Left lobe of liver (tissue), 2 donors: ENCODE measurements at regions not wholly inside any gene's neighbourhood (a gene's known extent, or its start where the extent isn't known, plus 50 kb on each side); places are given as distances from the start of the nearest gene placed in this dataset.
"Not testable (repeated sequence)": the region's sequence is repeated elsewhere in the genome, so short reads cannot be mapped to it uniquely, and the experiment has no call there.

Experiments used
- ATAC-seq: fragments of 200-7000 bp; cut with Tn5 transposase; one replicate; pipeline ENCODE4 v1.9.1; 2020; ENCODE audit warnings: mild to moderate bottlenecking, moderate library complexity
- DNase-seq: peaks from one replicate; pipeline ENCODE4 v3.0.0-alpha.2; 2020; ENCODE audit warnings: low spot score
- donor health status: DM: no; HTN: no; CAD: no; lungs with moderate emphysema.
- donor health status: DM: no; HTN: yes; CAD: no.

DNA sequence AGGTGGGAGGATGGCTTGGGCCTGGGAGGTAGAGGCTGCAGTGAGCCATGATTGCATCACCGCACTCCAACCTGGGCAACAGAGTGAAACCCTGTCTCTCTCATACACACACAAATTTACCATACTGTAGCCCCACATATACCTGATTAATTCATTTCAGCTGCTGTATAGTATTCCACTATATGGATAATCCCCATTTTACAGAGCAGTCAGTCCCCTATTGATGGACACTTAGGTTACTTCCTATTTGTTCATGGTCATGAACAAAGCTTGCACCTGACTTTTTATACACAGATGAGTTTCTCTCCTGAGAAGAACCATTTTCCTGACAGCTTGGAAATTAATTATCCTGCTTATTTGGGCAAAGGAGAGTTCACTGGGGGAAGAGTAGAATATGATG, 59.2 kb downstream of the EMX2 start:
- ATAC-seq (no peak), DNase-seq (no peak)

DNA sequence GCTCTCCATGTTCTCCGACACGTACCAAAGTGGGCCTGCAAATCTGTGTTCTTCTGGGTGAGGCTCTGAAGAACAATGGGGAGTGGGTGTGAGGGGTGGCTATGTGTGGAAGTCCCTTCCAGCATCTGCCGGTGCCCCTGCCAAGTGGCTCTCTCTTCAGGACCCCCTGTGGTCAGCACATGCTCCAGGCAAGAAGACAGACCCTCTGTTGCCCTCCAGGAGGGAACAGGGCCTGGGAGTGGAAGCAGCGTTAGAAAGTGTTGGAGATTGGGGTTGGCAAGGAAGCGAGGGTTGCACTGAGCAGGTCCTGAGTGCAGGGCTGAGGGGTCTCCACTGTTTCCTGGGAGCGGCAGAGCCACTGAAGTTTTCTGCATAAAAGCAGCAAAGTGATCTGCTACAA, 60.5 kb downstream of the EMX2 start:
- DNase-seq (no peak), ATAC-seq (no peak)

DNA sequence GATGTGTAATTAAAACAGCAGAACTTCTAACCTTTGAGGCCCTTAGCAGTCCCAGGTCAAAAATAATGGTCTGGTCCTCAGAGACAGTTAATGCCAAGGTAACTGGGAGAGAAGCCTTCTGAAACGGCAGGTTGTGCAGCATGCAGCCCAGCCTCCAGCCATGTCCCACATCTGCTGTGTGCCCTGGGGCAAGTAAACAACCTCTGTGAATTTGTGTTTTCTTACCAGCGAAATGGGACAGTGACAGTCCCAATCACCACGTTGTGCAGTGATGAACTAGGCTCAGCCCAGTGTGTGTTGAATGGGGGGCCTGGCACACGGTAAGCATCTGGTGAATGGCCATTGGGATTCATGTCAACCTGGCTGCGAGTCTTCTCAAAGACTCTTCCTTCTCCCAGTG, 61.2 kb downstream of the EMX2 start:
- no peak for ATAC-seq
- DNase-seq: no peak

DNA sequence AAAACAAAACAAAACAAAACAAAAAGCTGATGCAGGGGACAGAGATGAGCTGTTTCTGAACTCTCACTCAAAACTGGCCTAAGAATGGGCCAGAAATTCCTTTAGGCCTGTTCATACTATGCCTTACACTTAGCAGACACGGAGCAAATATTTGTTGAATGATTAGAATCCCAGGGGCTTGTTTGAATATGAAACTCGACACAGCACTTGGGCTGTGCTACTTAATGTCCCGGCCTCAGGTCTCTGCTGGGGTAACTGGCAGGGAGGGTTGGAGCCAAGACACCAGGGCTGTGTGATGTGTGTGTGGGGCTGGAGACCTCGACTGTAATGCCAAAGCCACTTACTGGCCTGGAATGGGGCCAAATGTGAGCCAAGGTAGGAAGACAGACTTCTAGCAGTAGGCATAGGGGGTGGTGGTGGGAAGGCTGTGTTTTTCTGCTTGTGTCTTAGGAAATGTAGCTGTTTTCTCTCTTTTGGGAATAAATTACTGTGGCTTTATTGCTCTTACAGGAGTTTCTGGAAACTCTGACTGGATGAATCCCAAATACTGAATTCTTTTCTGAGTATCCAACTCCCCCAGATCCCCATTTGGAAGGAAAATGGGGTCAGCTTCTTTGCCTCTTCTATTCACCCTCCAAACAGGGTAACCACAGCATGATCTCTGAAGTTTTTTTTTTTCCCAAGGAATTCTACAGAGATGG, 66.7 kb downstream of the EMX2 start:
- ATAC-seq (no peak), DNase-seq (no peak)

DNA sequence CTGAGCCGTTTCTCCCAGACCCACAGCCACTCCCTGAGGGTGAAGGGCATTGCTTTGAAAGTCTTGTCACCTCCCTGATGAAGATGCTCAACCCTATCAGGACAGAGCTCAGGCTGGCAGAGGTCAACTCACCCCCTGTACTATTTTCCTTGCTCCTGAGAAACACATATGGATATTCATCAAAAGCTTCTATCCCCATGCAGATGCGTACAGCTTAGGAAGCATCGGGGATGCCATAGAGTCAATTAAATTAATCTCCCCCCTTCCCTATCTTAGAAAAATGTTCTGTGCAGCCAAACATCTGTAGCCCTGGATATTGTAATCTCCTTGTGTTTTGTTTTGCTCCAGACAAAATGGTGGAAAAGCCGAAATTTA, 67.2 kb downstream of the EMX2 start:
- DNase-seq (no peak), ATAC-seq (no peak)

DNA sequence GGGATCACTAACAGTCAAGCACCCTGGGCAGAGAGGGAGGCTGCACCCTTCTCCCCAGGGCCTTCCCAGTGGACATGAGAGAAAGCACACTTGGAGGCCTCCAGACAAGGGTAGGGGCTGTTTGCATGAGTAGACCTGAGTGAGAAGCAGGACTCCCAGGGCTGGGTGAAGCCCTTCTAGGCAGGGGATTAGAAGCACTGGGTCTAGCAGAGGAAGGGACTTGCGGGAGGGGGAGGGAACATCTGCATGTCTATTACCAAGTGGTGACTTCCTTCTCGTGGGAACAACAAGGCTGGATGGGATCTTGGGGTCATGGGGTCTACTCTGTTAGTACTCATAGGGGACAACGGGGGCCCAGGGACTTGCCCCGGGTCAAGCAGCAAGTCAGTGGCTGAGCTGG, 67.8 kb downstream of the EMX2 start:
- DNase-seq (no peak), ATAC-seq (no peak)

DNA sequence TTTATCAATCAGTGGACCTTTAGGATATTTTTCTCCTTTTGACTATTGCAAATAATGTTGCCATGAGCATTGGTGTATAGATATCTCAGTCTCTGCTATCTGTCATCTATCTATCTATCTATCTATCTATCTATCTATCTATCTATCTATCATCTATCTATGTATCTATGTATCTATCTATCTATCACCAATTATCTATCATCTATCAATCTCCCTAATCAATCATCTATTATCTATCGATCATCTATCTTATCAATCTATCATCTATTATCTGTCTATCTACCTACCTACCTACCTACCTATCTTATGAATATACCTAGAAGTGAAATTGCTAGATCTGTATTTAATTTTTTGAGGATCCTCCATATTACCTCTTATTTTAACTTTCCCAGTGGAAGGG, 69.6 kb downstream of the EMX2 start:
- ATAC-seq (no peak), DNase-seq (no peak)

DNA sequence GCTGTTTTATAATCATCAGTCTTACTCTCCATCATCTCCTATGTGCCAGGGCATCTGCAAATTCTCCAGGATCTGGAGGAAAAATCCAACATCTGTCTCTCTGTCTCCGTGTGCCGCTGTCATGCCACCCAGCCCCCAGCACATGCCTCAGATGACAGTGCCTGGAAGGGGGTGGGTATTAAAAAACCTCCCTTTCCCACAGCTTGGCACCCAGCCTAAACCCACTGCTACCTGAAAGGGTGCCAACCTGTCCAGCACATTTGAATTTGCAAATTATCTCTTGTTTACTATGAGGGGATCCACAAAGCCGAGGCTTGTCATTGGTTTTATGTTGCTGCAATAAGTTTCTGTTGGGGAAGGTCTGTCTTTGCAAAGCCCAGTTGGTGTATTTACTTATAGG, 73.1 kb downstream of the EMX2 start:
- ATAC-seq (no peak), DNase-seq (no peak)

DNA sequence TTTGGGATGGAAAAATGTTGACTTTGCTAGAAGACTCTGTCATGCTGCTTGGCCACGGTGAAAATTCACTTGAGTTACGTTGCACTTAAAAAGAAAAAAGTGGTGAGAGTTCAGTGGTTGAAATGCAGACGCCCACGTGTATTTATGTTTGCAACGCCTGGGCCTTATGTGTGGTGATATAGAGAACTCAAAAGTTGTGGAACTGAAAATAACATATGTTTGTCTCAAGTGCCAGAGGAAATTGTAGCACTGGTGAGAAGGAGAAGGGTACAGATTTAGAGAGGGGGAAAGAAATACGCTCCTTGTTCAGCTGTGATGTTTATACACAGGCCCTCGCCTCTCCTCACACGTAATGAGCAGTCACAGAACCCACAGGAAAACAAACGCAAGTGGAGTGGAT, 73.6 kb downstream of the EMX2 start:
- no peak for DNase-seq

DNA sequence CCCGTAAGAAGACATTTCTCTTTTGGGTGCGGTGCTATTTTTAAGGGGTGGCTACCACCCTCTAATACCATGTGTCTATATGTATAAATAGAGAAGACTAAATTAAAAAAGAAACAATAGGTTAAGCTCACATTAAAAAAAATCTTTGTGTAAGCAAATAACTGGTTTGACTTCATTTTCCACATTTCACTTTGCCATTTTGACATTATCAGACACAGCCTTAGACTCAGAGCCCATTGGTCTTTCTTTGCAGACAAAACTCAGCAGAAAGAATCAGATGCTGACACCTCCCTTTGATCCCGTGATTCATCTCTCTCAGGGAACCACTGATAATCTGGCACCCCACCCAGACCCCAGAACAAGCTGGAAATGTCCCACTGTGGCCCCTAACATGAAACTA, 74.5 kb downstream of the EMX2 start:
- DNase-seq (no peak), ATAC-seq (no peak)

More for the DNA sequence above, 73.6 kb downstream of the EMX2 start:
- ATAC-seq: no peak

DNA sequence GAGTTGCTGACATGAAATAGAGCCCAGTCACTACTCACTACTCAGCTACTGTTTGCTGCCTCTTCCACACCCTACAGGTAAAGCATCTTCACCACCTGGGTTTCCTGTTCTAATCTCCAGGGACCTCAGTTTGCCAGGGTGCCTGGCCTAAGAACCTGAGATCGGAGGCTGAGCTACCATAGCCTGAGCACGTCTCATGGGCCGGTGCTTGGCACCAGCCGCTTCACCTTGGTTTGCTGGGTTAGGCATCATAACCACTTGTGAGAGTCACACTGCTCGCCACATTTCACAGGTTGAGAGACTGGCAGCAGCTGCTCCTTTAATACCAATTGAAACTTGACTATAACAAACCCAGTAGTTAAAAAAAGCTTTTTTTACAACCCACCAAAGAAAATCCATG, 75.1 kb downstream of the EMX2 start:
- no peak for ATAC-seq

DNA sequence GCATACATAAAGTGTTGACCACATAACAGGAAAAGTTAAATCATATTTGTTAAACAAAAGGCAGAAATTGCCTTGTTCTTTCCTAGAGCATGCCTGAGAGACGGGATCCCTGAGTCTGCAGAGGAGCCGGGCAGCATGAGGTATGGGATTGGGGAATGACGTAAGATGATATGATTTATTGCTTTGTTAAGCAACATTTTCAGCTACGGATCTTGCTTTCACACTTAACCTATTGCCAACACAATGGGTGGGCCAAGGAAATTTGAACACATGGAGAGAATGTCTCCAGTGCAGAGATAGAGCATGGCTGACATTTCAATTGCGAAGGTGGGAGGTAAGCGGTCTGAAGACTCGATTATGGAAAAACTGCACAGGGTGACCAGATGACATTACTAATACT, 76.7 kb downstream of the EMX2 start:
- DNase-seq (no peak), ATAC-seq (no peak)

More for the DNA sequence above, 75.1 kb downstream of the EMX2 start:
- DNase-seq: no peak

DNA sequence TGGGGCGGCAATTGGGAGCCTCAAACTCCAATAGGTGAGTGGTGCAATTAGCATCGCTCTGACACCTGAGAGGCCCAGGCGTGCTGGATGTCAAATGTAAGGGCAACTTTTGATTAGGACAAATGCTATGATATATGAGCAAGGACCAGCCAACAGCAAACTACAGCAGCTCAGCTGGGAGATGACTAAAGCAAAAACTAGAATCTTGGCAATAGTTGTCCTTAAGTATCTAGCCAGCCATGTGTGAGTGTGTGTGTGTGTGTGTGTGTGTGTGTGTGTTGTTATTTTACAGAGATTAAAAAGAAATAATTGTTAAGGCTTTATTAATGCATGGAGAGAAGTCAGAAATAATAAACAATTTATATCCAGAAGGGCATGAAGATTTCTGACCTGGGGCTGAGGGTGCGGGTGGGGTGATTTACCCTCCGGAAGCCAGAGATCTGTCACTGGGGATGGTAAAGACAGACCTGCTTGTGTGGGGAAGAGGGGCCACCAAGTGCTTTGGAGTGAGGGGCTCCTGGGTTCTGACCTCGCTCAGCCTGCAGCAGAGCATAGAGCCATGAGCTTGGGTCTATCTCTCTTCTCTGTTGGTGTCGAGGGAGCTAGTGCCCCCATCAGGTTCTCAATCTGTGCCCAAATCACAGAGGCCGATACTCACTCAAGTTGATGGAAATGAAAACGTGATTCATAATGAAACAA, 77.3 kb downstream of the EMX2 start:
- ATAC-seq (no peak), DNase-seq (no peak)

DNA sequence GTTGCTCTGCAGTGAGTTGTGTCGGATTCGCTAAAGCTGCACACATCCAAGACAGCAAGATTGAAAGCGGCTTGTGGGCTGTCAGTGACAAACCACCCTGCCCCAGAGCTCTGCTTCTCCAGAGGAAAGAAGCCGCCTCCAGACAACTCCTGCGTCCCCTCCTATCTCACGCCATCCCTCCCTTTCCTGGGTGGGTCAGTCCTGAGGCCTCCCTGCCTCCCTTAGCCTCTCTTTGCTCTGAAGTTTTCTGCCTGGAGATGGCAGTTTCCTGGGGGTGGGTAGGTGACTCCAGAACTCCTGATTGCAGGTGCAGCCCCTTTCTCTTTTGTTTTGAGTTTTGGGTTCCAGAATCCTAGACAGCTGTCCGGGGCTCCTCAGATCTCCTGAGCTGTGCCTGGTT, 78.7 kb downstream of the EMX2 start:
- DNase-seq: no peak
- no peak for ATAC-seq

DNA sequence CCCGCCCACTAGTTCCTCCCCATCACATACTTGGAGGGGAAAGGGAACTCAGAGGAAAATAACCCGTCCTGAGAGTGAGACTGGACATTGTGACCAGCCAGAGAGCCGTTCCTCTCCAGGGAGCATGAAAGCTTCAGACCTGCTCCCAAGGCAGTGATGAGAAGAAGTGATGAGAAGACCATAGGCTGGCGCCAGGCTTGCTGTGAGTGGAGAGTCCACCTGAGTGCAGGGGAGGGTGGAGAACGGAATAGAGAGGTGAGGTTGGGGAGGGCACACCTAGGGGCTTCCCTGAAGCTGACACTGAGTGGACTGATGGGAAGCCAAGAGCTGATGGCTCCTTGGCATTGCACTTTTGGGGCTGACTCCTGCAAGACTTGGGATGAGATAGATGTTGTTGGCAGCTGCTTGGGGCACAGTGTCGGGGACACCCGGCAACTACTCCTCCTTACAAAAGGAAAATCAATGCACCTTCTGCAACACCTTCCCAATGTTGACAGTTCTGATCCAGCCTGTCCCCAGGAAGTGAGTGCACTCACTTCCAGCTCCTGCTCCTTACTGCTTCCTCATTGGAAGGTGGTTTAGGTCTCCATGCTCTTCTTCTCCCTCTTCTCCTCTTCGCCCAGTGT, 79.4 kb downstream of the EMX2 start:
- no peak for DNase-seq
- ATAC-seq: no peak

DNA sequence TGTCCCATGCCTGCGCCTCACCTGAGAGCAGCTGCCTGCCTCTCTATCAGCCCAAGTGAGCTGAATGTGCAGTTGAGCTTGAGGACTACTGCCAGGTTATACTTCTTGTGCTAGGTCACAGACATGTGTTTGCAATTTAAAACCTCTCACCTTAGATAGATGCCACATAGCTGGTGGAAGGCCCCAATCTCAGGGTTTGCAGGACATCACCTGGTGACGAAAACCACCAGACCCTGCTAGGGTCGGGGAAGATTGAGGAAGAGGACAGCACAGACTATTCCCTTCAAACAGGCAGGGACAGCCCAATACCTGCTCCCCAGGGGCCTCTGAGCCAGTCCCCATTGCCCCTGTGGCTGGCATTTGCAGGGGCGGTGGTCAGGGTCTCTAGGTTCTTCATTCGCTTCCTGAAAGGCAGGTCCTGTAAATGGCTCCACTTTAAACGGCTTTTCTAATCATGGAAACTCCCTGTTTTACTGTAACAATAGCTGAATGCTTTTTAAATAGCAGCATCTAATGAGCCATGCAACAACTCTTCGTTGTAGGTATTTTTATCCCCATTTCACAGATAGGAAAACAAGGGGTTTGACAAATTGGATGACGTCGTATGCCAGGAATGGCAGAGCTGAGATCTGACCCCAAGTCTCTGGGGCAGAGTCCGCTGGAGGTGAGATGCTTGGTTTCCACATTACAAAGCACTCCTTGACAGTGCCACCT, 80.1 kb downstream of the EMX2 start:
- ATAC-seq: no peak
- no peak for DNase-seq

DNA sequence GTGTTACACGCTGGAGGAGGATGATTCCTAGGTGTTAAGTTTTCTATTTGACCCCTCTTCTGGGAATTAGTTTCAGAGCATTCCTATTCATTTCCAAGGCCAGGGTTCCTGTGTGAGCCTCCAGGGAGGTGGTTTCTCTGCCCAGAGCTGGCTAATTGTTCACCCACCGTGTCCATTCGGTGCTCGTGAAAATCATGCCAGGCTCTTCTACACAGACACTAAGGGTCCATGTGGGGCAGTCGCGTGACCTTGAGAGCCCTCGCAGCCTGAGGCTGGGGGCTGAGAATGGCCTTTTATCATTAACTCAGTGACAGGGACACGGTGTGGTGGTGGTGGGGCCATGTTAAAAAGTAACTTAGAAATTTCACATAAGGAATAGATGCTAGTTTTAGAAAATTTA, 83.7 kb downstream of the EMX2 start:
- no peak for DNase-seq

DNA sequence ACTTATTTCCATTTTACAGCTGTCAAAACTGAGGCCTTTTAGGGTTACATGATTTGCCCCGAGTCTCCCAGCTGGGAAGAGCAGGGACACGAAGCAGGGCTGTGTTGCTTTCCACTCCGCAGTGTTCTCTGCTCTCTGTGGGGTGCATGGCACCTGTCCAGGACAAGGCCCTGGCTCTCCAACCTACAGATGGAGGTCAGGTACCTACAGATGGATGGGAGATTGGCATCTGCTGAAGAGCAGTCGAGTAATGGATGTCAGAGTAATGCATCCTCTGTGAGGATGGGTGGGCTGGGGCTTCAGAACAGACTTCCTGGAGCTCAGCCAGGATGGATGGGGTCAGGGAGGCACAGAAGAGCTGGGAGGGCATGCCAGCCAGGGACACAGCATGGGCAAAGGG, 85.0 kb downstream of the EMX2 start:
- ATAC-seq: no peak
- no peak for DNase-seq

More for the DNA sequence above, 83.7 kb downstream of the EMX2 start:
- ATAC-seq: no peak

DNA sequence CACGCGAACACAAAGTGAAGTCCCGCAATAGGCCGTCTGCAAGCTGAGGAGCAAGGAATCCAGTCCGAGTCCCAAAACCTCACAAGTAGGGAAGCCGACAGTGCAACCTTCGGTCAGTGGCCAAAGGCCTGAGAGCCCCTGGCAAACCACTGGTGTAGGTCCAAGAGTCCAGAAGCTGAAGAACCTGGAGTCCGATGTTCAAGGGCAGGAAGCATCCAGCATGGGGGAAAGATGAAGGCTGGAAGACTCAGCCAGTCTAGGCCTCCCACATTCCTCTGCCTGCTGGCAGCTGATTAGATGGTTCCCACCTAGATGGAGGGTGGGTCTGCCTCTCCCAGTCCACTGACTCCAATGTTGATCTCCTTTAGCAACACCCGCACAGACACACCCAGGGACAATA, 87.2 kb downstream of the EMX2 start:
- DNase-seq, ATAC-seq: not testable (repeated sequence)

DNA sequence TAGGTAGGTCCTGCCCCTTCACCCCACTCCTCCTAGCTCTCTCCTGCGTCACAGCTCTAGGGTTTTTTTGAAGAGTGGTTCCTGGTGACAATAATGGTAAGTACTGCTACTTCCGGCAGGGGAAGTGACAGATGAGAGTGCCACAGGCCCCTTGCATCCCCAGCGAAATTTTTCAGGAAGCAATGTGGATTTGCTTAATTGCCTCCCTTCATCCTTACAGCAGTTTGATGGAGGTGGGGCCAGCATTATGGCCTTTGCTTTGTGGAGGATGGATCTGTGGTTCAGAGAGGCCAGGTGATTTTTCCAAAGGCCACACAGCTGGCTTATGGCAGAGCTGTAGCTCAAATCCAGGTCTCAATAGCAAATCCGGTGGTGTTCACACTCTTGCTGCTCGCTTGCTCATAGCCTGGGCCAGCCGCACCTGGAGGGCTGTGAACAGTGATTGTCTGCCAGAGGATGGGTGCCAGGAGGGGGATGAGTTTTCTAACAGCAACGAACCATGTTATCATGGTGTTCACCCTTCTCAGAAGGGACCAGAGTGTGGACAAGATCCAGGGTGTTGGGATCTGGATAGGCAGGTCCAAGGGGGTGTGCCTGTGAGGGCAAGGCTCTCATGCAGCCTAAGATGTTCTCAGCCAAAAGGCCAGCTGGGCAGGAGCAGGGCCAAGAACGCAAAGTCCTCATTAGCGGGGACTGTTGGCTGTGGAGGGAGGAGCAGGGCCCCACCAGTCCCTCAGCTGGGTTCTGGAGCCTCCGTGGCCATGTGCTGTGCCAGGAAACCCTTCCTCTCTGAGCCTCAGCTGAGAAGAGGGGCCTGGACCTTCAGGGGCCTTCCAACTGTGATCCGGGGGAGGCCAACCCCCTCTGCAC, 89.0 kb downstream of the EMX2 start:
- DNase-seq: no peak
- ATAC-seq: no peak

DNA sequence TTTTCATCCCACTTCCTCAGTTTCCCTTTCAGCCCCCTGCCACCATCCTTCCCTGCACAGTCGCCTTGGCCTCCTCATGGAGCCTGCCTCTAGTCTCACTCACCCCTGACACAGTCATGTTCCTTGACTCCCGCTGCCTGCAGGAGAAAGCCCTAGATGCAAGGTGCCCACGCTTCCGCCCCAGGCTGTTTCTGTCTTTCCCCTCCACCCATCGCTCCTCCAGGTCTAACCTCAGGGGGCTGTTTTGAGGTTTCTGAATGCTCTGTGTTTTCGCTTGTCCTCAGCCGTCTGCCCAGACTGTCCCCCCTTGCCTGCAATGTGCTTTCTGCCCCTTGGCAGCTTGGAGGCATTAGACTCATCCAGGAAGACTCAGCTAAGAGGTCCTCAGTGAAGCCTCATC, 89.9 kb downstream of the EMX2 start:
- ATAC-seq (no peak), DNase-seq (no peak)
